IPS DF 6.9 (cell line): ENCODE measurements at regions not wholly inside any gene's neighbourhood (a gene's known extent, or its start where the extent isn't known, plus 50 kb on each side); places are given as distances from the start of the nearest gene placed in this dataset.

Experiments used
- DNase-seq: peaks from one replicate; pipeline ENCODE4 v3.0.0-alpha.2; 2013; ENCODE audit warnings: low read depth, low spot score
- H3K27ac ChIP-seq: one replicate; pipeline ENCODE4 v1.5.1; 2013; ENCODE audit warnings: low read length, control low read depth
- H3K27me3 ChIP-seq: 2 replicates; pipeline ENCODE4 v1.6.1; 2013; ENCODE audit warnings: mild to moderate bottlenecking, low read length; ENCODE audit not compliant: control insufficient read depth, insufficient read depth
- H3K36me3 ChIP-seq: 2 replicates; pipeline ENCODE4 v1.6.1; 2013; ENCODE audit warnings: low read length; ENCODE audit not compliant: control insufficient read depth, insufficient read depth
- H3K4me1 ChIP-seq: 2 replicates; pipeline ENCODE4 v1.6.1; 2013; ENCODE audit warnings: low read length; ENCODE audit not compliant: control insufficient read depth, insufficient read depth
- H3K4me3 ChIP-seq: 2 replicates; pipeline ENCODE4 v1.5.1; 2013; ENCODE audit warnings: mild to moderate bottlenecking, low read length
- H3K9me3 ChIP-seq: 2 replicates; pipeline ENCODE4 v1.6.1; 2013; ENCODE audit warnings: low read length, inconsistent platforms; ENCODE audit not compliant: control insufficient read depth, insufficient read depth
- WGBS: extraction: QIAGEN DNeasy Blood & Tissue Kit; methylation state at CpG from one replicate; pipeline ENCODE4 v1.1.7; 2013; ENCODE audit warnings: mixed read lengths, missing lambda C conversion rate; ENCODE audit not compliant: insufficient read length, insufficient coverage; 5-methylcytosine and 5-hydroxymethylcytosine counted together

- Histone ChIP-seq H3K27ac (no peak overlapping the region), H3K4me3 (no peak overlapping the region), H3K27me3 (no peaks in the 10 kb centered on the region), H3K4me1 (peaks cover 1% of the 10 kb centered on the region; the same call in 1 of the 2 replicates), H3K9me3 (no peaks in the 10 kb centered on the region), H3K36me3 (no peaks in the 10 kb centered on the region)
- no CpG with 5 or more reads among the region's 10 CpGs for WGBS
- DNase-seq, result no peak
Observed at GRCh38 chr2:143833015-143833660, 686.8 kb downstream of the ZEB2 start.

- Histone ChIP-seq H3K27ac (no peak overlapping the region), H3K36me3 (no peaks in the 10 kb centered on the region), H3K27me3 (no peaks in the 10 kb centered on the region), H3K4me3 (no peak overlapping the region), H3K4me1 (peaks cover 1% of the 10 kb centered on the region; the same call in 1 of the 2 replicates), H3K9me3 (no peaks in the 10 kb centered on the region)
- DNase-seq, result no peak
Observed at GRCh38 chr2:143830476-143830875, 689.4 kb downstream of the ZEB2 start.

GRCh38 chr2:143828763-143829537 lies 691.0 kb downstream of the ZEB2 start:
- Histone ChIP-seq H3K36me3 (no peaks in the 10 kb centered on the region), H3K27me3 (no peaks in the 10 kb centered on the region), H3K4me1 (no peaks in the 10 kb centered on the region), H3K4me3 (no peak overlapping the region), H3K9me3 (no peaks in the 10 kb centered on the region), H3K27ac (no peak overlapping the region)
- WGBS, result no CpG with 5 or more reads among the region's 3 CpGs
- no peak for DNase-seq

- no CpG with 5 or more reads among the region's 3 CpGs for WGBS
- H3K9me3 ChIP-seq, result no peaks in the 10 kb centered on the region
- H3K36me3 ChIP-seq, result no peaks in the 10 kb centered on the region
- no peak overlapping the region for H3K27ac ChIP-seq
- no peak for DNase-seq
- H3K27me3 ChIP-seq, result no peaks in the 10 kb centered on the region
- H3K4me3 ChIP-seq, result no peak overlapping the region
- H3K4me1 ChIP-seq, result no peaks in the 10 kb centered on the region
Observed at GRCh38 chr2:143824791-143825190, 695.1 kb downstream of the ZEB2 start.

GRCh38 chr2:143823876-143824275 lies 694.7 kb downstream of the ARHGAP15 start:
- WGBS, result no CpG with 5 or more reads among the region's 2 CpGs
- H3K27ac ChIP-seq, result no peak overlapping the region
- no peak for DNase-seq
- no peaks in the 10 kb centered on the region for H3K4me1 ChIP-seq
- H3K9me3 ChIP-seq, result no peaks in the 10 kb centered on the region
- H3K4me3 ChIP-seq, result no peak overlapping the region
- no peaks in the 10 kb centered on the region for H3K27me3 ChIP-seq
- no peaks in the 10 kb centered on the region for H3K36me3 ChIP-seq

- DNase-seq, result no peak
- no peak overlapping the region for H3K4me3 ChIP-seq
- H3K27me3 ChIP-seq, result no peaks in the 10 kb centered on the region
- H3K9me3 ChIP-seq, result no peaks in the 10 kb centered on the region
- H3K4me1 ChIP-seq, result no peaks in the 10 kb centered on the region
- no peak overlapping the region for H3K27ac ChIP-seq
- no peaks in the 10 kb centered on the region for H3K36me3 ChIP-seq
- no CpG with 5 or more reads among the region's 2 CpGs for WGBS
Observed at GRCh38 chr2:143823296-143823695, 694.1 kb downstream of the ARHGAP15 start.

GRCh38 chr2:143822736-143823135 lies 693.5 kb downstream of the ARHGAP15 start:
- no CpG with 5 or more reads among the region's 8 CpGs for WGBS
- Histone ChIP-seq H3K4me1 (no peaks in the 10 kb centered on the region), H3K9me3 (no peaks in the 10 kb centered on the region), H3K36me3 (no peaks in the 10 kb centered on the region), H3K27me3 (no peaks in the 10 kb centered on the region), H3K4me3 (no peak overlapping the region), H3K27ac (no peak overlapping the region)
- no peak for DNase-seq

GRCh38 chr2:143819764-143820163 lies 690.5 kb downstream of the ARHGAP15 start:
- Histone ChIP-seq H3K36me3 (no peaks in the 10 kb centered on the region), H3K27ac (no peak overlapping the region), H3K9me3 (no peaks in the 10 kb centered on the region), H3K4me3 (no peak overlapping the region), H3K4me1 (no peaks in the 10 kb centered on the region; the same call in 1 of the 2 replicates), H3K27me3 (no peaks in the 10 kb centered on the region)
- no peak for DNase-seq
- WGBS, result 100% methylated on average over 1 of the region's 7 CpGs

GRCh38 chr2:143819190-143819735 lies 690.0 kb downstream of the ARHGAP15 start:
- Histone ChIP-seq H3K9me3 (no peaks in the 10 kb centered on the region), H3K27ac (no peak overlapping the region), H3K36me3 (no peaks in the 10 kb centered on the region), H3K4me3 (no peak overlapping the region), H3K27me3 (no peaks in the 10 kb centered on the region), H3K4me1 (no peaks in the 10 kb centered on the region; the same call in 1 of the 2 replicates)
- DNase-seq, result no peak
- no CpG with 5 or more reads among the region's 1 CpG for WGBS
